ENCODE measurements at regions not wholly inside any gene's neighbourhood (a gene's known extent, or its start where the extent isn't known, plus 50 kb on each side); places are given as distances from the start of the nearest gene placed in this dataset.

GRCh38 chr10:107623292-107623691 is 458.8 kb upstream of the SORCS1 start:
- DNase-seq = no peak

GRCh38 chr10:107619139-107619538 is 454.6 kb upstream of the SORCS1 start:
- no peak for DNase-seq

- no peak for DNase-seq
Measured at GRCh38 chr10:107618504-107618994, 454.0 kb upstream of the SORCS1 start.

- no peak for DNase-seq
Measured at GRCh38 chr10:107616463-107617410, 452.2 kb upstream of the SORCS1 start.

- DNase-seq = no peak
Measured at GRCh38 chr10:107616031-107616430, 451.5 kb upstream of the SORCS1 start.

- DNase-seq = no peak
Measured at GRCh38 chr10:107614939-107615685, 450.6 kb upstream of the SORCS1 start.

GRCh38 chr10:107611115-107611514 is 446.6 kb upstream of the SORCS1 start:
- DNase-seq = no peak

GRCh38 chr10:107589081-107589480 is 424.6 kb upstream of the SORCS1 start:
- DNase-seq = no peak

GRCh38 chr10:107585630-107586029 is 421.1 kb upstream of the SORCS1 start:
- no peak for DNase-seq

- no peak for DNase-seq
Measured at GRCh38 chr10:107583974-107584373, 419.5 kb upstream of the SORCS1 start.

GRCh38 chr10:107579970-107580369 is 415.5 kb upstream of the SORCS1 start:
- DNase-seq = no peak

GRCh38 chr10:107577221-107577620 is 412.7 kb upstream of the SORCS1 start:
- no peak for DNase-seq

- DNase-seq = no peak
Measured at GRCh38 chr10:107576746-107577145, 412.2 kb upstream of the SORCS1 start.

- DNase-seq = no peak
Measured at GRCh38 chr10:107565014-107565413, 400.5 kb upstream of the SORCS1 start.

GRCh38 chr10:107561136-107561650 is 396.7 kb upstream of the SORCS1 start:
- DNase-seq = no peak

- no peak for DNase-seq
Measured at GRCh38 chr10:107557916-107558315, 393.4 kb upstream of the SORCS1 start.

GRCh38 chr10:107554333-107554732 is 389.8 kb upstream of the SORCS1 start:
- DNase-seq = no peak

- no peak for DNase-seq
Measured at GRCh38 chr10:107553470-107553869, 389.0 kb upstream of the SORCS1 start.

GRCh38 chr10:107552963-107553362 is 388.5 kb upstream of the SORCS1 start:
- no peak for DNase-seq

- DNase-seq = peak; percentile 68
Measured at GRCh38 chr10:107548301-107548700, 383.8 kb upstream of the SORCS1 start.

- DNase-seq = no peak
Measured at GRCh38 chr10:107546986-107547385, 382.5 kb upstream of the SORCS1 start.

GRCh38 chr10:107546284-107546683 is 381.8 kb upstream of the SORCS1 start:
- no peak for DNase-seq

GRCh38 chr10:107545717-107546116 is 381.2 kb upstream of the SORCS1 start:
- DNase-seq = peak; percentile 50

Data from islet precursor cell (in vitro differentiated cells).